Omental fat pad (tissue), 3 donors: ENCODE measurements at regions not wholly inside any gene's neighbourhood (a gene's known extent, or its start where the extent isn't known, plus 50 kb on each side); places are given as distances from the start of the nearest gene placed in this dataset.
"Not testable (repeated sequence)": the region's sequence is repeated elsewhere in the genome, so short reads cannot be mapped to it uniquely, and the experiment has no call there.

Experiments used
- ATAC-seq: fragments of 150-250 bp; one replicate; pipeline ENCODE4 v1.9.1; 2016; ENCODE audit warnings: mild to moderate bottlenecking, moderate library complexity; ENCODE audit not compliant: low FRiP score
- DNase-seq: peaks from one replicate; pipeline ENCODE4 v3.0.0-alpha.2; 2019; ENCODE audit warnings: low spot score
- CTCF ChIP-seq, 3 donors: fragments of 450-650 bp; IDR thresholded peaks; one replicate each; pipeline ENCODE4 v1.5.1; 2016 to 2017; ENCODE audit warnings: antibody characterized with exemption in 3 of 3, mild to moderate bottlenecking in 3 of 3, moderate library complexity in 2 of 3

- DNase-seq (no peak), ATAC-seq (no peak)
- no peak for TF ChIP-seq CTCF (IDR thresholded peaks at IDR 0.05)
Observed at GRCh38 chr18:34521040-34521439, 189.1 kb upstream of the DTNA start.

- no peak for TF ChIP-seq CTCF (IDR thresholded peaks at IDR 0.05)
- ATAC-seq, result no peak
- DNase-seq, result no peak
Observed at GRCh38 chr18:34522603-34523002, 187.5 kb upstream of the DTNA start.

- ATAC-seq (no peak), DNase-seq (no peak)
- no peak for TF ChIP-seq CTCF (IDR thresholded peaks at IDR 0.05)
Observed at GRCh38 chr18:34525244-34525643, 184.9 kb upstream of the DTNA start.

- no peak for TF ChIP-seq CTCF (IDR thresholded peaks at IDR 0.05)
- DNase-seq (no peak), ATAC-seq (no peak)
Observed at GRCh38 chr18:34528177-34528576, 181.9 kb upstream of the DTNA start.

- DNase-seq (no peak), ATAC-seq (no peak)
- TF ChIP-seq CTCF (IDR thresholded peaks at IDR 0.05), result no peak
Observed at GRCh38 chr18:34529358-34530335, 180.5 kb upstream of the DTNA start.

GRCh38 chr18:34531110-34531509, 179.0 kb upstream of the DTNA start:
- ATAC-seq, result no peak
- no peak for DNase-seq
- no peak for TF ChIP-seq CTCF (IDR thresholded peaks at IDR 0.05)

GRCh38 chr18:34534642-34535041, 175.5 kb upstream of the DTNA start:
- not testable (repeated sequence) for ATAC-seq, DNase-seq
